Right ventricle myocardium inferior (tissue), 1 donor: ENCODE measurements at regions not wholly inside any gene's neighbourhood (a gene's known extent, or its start where the extent isn't known, plus 50 kb on each side); places are given as distances from the start of the nearest gene placed in this dataset.
A peak's percentile ranks its signal among the peaks of the same experiment; 100 is the strongest.

Experiments used
- ATAC-seq: fragments of 200-7000 bp; cut with Tn5 transposase; one replicate; pipeline ENCODE4 v1.9.1; 2020; ENCODE audit warnings: mild to moderate bottlenecking, moderate library complexity
- DNase-seq: peaks from one replicate; pipeline ENCODE4 v3.0.0; 2021; ENCODE audit errors: missing footprints
- intact Hi-C: fragments of 100-400 bp; cut with DNase I; formaldehyde crosslinking; loops from one replicate; pipeline ENCODE4 v1.11.0; 2022
- donor health status: DM: no; HTN: yes; CAD: no; lungs with severe emphysema.

GRCh38 chrX:49773993-49774392 is 55.1 kb upstream of the PAGE4 start:
- DNase-seq (no peak), ATAC-seq (no peak)
- intact Hi-C loops: no loop called here

GRCh38 chrX:49767236-49767635 is 61.9 kb upstream of the PAGE4 start:
- ATAC-seq (peak; percentile 42), DNase-seq (no peak)
- intact Hi-C loops: no loop called here

GRCh38 chrX:49762175-49762720 is 66.5 kb upstream of the PAGE1 start:
- DNase-seq: no peak
- intact Hi-C loops: no loop called here
- ATAC-seq: no peak

- no peak for ATAC-seq
- intact Hi-C loops: no loop called here
Observed at GRCh38 chrX:49761481-49761880, 65.7 kb upstream of the PAGE1 start.

GRCh38 chrX:49760290-49760890 is 64.6 kb upstream of the PAGE1 start:
- intact Hi-C loops: no loop called here
- DNase-seq (no peak), ATAC-seq (no peak)

More at GRCh38 chrX:49761481-49761880, 65.7 kb upstream of the PAGE1 start:
- DNase-seq: no peak

GRCh38 chrX:49756692-49757091 is 60.9 kb upstream of the PAGE1 start:
- intact Hi-C loops: no loop called here
- ATAC-seq (no peak), DNase-seq (no peak)

GRCh38 chrX:49754233-49754857 is 58.6 kb upstream of the PAGE1 start:
- intact Hi-C loops: no loop called here
- no peak for DNase-seq
- ATAC-seq: no peak

GRCh38 chrX:49753691-49754090 is 57.9 kb upstream of the PAGE1 start:
- no peak for ATAC-seq
- intact Hi-C loops: no loop called here
- DNase-seq: no peak

- ATAC-seq (no peak), DNase-seq (no peak)
- intact Hi-C loops: no loop called here
Observed at GRCh38 chrX:49748211-49748956, 52.6 kb upstream of the PAGE1 start.

GRCh38 chrX:49746306-49746705 is 50.5 kb upstream of the PAGE1 start:
- ATAC-seq (no peak), DNase-seq (no peak)
- intact Hi-C loops: no loop called here
